WTC11 (cell line): ENCODE measurements at regions not wholly inside any gene's neighbourhood (a gene's known extent, or its start where the extent isn't known, plus 50 kb on each side); places are given as distances from the start of the nearest gene placed in this dataset.
A peak's percentile ranks its signal among the peaks of the same experiment; 100 is the strongest.

Experiments used
- ATAC-seq: fragments of 200-7000 bp; cut with Tn5 transposase; 2 replicates; pipeline ENCODE4 v1.10.0; 2021; ENCODE audit warnings: mild to moderate bottlenecking, moderate library complexity
- CTCF ChIA-PET: fragments of 300-600 bp; sonication (Branson Sonifier 250); formaldehyde crosslinking; loops from one replicate; lab custom pipeline; 2021; ENCODE audit warnings: antibody characterized with exemption; lab: Charles Lee
- POLR2A ChIA-PET: fragments of 350-600 bp; sonication (Branson Sonifier 250); formaldehyde crosslinking; loops from one replicate; lab custom pipeline; 2021; ENCODE audit warnings: antibody characterized with exemption; lab: Charles Lee
- DNase-seq: peaks from one replicate; pipeline ENCODE4 v3.0.0; 2021; ENCODE audit warnings: low spot score
- H3K27ac Mint-ChIP-seq: 2 replicates; pipeline ENCODE4 v1.8.0; 2021; ENCODE audit warnings: mixed read lengths
- H3K27me3 Mint-ChIP-seq: 2 replicates; pipeline ENCODE4 v1.8.0; 2021; ENCODE audit warnings: low read depth, mild to moderate bottlenecking, moderate library complexity, mixed read lengths
- H3K36me3 Mint-ChIP-seq: 2 replicates; pipeline ENCODE4 v1.8.0; 2021; ENCODE audit warnings: mixed read lengths
- H3K4me1 Mint-ChIP-seq: 2 replicates; pipeline ENCODE4 v1.8.0; 2022; ENCODE audit warnings: mixed read lengths
- H3K4me3 Mint-ChIP-seq: 2 replicates; pipeline ENCODE4 v1.8.0; 2021; ENCODE audit warnings: mild to moderate bottlenecking, moderate library complexity, mixed read lengths
- H3K9me3 Mint-ChIP-seq: 2 replicates; pipeline ENCODE4 v1.8.0; 2021; ENCODE audit warnings: mixed read lengths
- ARID4B ChIP-seq: sonication (generic); formaldehyde crosslinking; IDR thresholded peaks from 2 replicates; pipeline ENCODE4 v1.8.0; 2023; ENCODE audit warnings: missing genetic modification reagents, mild to moderate bottlenecking, borderline replicate concordance
- ATF3 ChIP-seq: sonication (generic); formaldehyde crosslinking; conservative IDR thresholded peaks from 2 replicates; pipeline ENCODE4 v1.8.1; 2022; ENCODE audit warnings: mild to moderate bottlenecking, missing genetic modification reagents
- E2F4 ChIP-seq: sonication (generic); formaldehyde crosslinking; IDR thresholded peaks from 2 replicates; pipeline ENCODE4 v1.8.1; 2022; ENCODE audit warnings: low read depth, mild to moderate bottlenecking, moderate library complexity, missing genetic modification reagents, borderline replicate concordance
- EMX1 ChIP-seq: fragments of 250-450 bp; sonication (Bioruptor Pico); IDR thresholded peaks from 2 replicates; pipeline ENCODE4 v1.8.0; 2021; ENCODE audit warnings: mild to moderate bottlenecking
- HMGA2 ChIP-seq: fragments of 250-450 bp; sonication (Bioruptor Pico); IDR thresholded peaks from 2 replicates; pipeline ENCODE4 v1.4.0; 2021; ENCODE audit warnings: mild to moderate bottlenecking, moderate library complexity
- MLX ChIP-seq: sonication (generic); formaldehyde crosslinking; IDR thresholded peaks from 2 replicates; pipeline ENCODE4 v1.8.1; 2023; ENCODE audit warnings: mild to moderate bottlenecking, missing genetic modification reagents, moderate library complexity
- NFATC4 ChIP-seq: fragments of 250-450 bp; sonication (Bioruptor Pico); IDR thresholded peaks from 2 replicates; pipeline ENCODE4 v1.9.0; 2021; ENCODE audit warnings: mild to moderate bottlenecking
- NFE2L1 ChIP-seq: sonication (generic); formaldehyde crosslinking; IDR thresholded peaks from 2 replicates; pipeline ENCODE4 v1.8.1; 2023; ENCODE audit warnings: missing genetic modification reagents
- NR1H2 ChIP-seq: sonication (generic); formaldehyde crosslinking; IDR thresholded peaks from 2 replicates; pipeline ENCODE4 v1.9.0; 2021; ENCODE audit warnings: mild to moderate bottlenecking, moderate library complexity, missing genetic modification reagents
- NR2C2 ChIP-seq: sonication (generic); formaldehyde crosslinking; IDR thresholded peaks from 2 replicates; pipeline ENCODE4 v1.8.0; 2022; ENCODE audit warnings: mild to moderate bottlenecking, missing genetic modification reagents
- NR3C1 ChIP-seq: sonication (generic); formaldehyde crosslinking; conservative IDR thresholded peaks from 2 replicates; pipeline ENCODE4 v1.8.1; 2023; ENCODE audit warnings: low read depth, mild to moderate bottlenecking, missing genetic modification reagents
- PRRX2 ChIP-seq: fragments of 250-450 bp; sonication (Bioruptor Pico); IDR thresholded peaks from 2 replicates; pipeline ENCODE4 v1.8.0; 2021; ENCODE audit warnings: mild to moderate bottlenecking
- USF2 ChIP-seq: sonication (generic); formaldehyde crosslinking; IDR thresholded peaks from 2 replicates; pipeline ENCODE4 v1.8.1; 2023; ENCODE audit warnings: mild to moderate bottlenecking, missing genetic modification reagents, moderate library complexity
- ZBTB21 ChIP-seq: sonication (generic); formaldehyde crosslinking; IDR thresholded peaks from 2 replicates; pipeline ENCODE4 v1.8.1; 2023; ENCODE audit warnings: mild to moderate bottlenecking, missing genetic modification reagents, borderline replicate concordance
- ZMAT4 ChIP-seq: fragments of 250-450 bp; sonication (Bioruptor Pico); IDR thresholded peaks from 2 replicates; pipeline ENCODE4 v1.9.0; 2021; ENCODE audit warnings: mild to moderate bottlenecking
- ZNF121 ChIP-seq: sonication (generic); formaldehyde crosslinking; IDR thresholded peaks from 2 replicates; pipeline ENCODE4 v1.8.0; 2023; ENCODE audit warnings: missing genetic modification reagents
- ZNF232 ChIP-seq: sonication (generic); formaldehyde crosslinking; IDR thresholded peaks from 2 replicates; pipeline ENCODE4 v1.8.0; 2022; ENCODE audit warnings: mild to moderate bottlenecking, missing genetic modification reagents
- ZNF281 ChIP-seq: sonication (generic); formaldehyde crosslinking; IDR thresholded peaks from 2 replicates; pipeline ENCODE4 v1.8.0; 2023; ENCODE audit warnings: mild to moderate bottlenecking, missing genetic modification reagents

GRCh38 chr2:104468846-104469245 lies 385.1 kb upstream of the POU3F3 start:
- H3K27ac Mint-ChIP-seq: no peak overlapping the region
- peaks cover 4% of the 10 kb centered on the region; the same call in 1 of the 2 replicates for H3K27me3 Mint-ChIP-seq
- ChIA-PET POLR2A (no interaction called here), CTCF (interaction anchor here (0.6 to 1.1 kb wide), 2 partner anchors 53 to 354 kb away, joined by 3 read pairs; no protein-coding TSS in a partner anchor)
- DNase-seq: no peak
- no peaks in the 10 kb centered on the region for H3K9me3 Mint-ChIP-seq
- no peak for ATAC-seq
- peaks cover 50% of the 10 kb centered on the region for H3K4me1 Mint-ChIP-seq
- H3K36me3 Mint-ChIP-seq: no peaks in the 10 kb centered on the region
- TF ChIP-seq ZNF121 (no peak), ZNF281 (no peak), MLX (no peak), NR2C2 (no peak), ARID4B (CRISPR knock-in tag) (no peak), ZBTB21 (CRISPR knock-in tag) (no peak), ATF3 (CRISPR knock-in tag) (no peak)
- no peak overlapping the region for H3K4me3 Mint-ChIP-seq

- Mint-ChIP-seq H3K36me3 (no peaks in the 10 kb centered on the region), H3K9me3 (no peaks in the 10 kb centered on the region), H3K27me3 (peaks cover 4% of the 10 kb centered on the region; the same call in 1 of the 2 replicates), H3K27ac (peak overlapping the region; percentile 93), H3K4me1 (peaks cover 62% of the 10 kb centered on the region), H3K4me3 (peak overlapping the region; percentile 6; the same call in 1 of the 2 replicates)
- ChIA-PET POLR2A (interaction anchor here (0.6 kb wide), 1 partner anchor 378 kb away, joined by 4 read pairs; no protein-coding TSS in a partner anchor), CTCF (interaction anchor here (1.0 to 1.1 kb wide), 2 partner anchors 12 to 49 kb away, joined by 3 read pairs; no protein-coding TSS in a partner anchor)
- DNase-seq: no peak
- TF ChIP-seq NR1H2 (no peak), ZMAT4 (CRISPR knock-in tag) (no peak), NFE2L1 (no peak), NFATC4 (no peak), E2F4 (CRISPR knock-in tag) (no peak)
- ATAC-seq: peak; percentile 85
These were observed 381.8 kb upstream of the POU3F3 start for GRCh38 chr2:104472076-104472475.

GRCh38 chr2:104473546-104473945 lies 380.4 kb upstream of the POU3F3 start:
- H3K27ac Mint-ChIP-seq: no peak overlapping the region
- peaks cover 4% of the 10 kb centered on the region; the same call in 1 of the 2 replicates for H3K27me3 Mint-ChIP-seq
- no peaks in the 10 kb centered on the region for H3K9me3 Mint-ChIP-seq
- no peak for DNase-seq
- H3K36me3 Mint-ChIP-seq: no peaks in the 10 kb centered on the region
- CTCF ChIA-PET: no interaction called here
- TF ChIP-seq USF2: no peak
- TF ChIP-seq PRRX2 (CRISPR knock-in tag): no peak
- TF ChIP-seq EMX1: no peak
- TF ChIP-seq E2F4 (CRISPR knock-in tag): no peak
- TF ChIP-seq HMGA2 (CRISPR knock-in tag): no peak
- no peak for TF ChIP-seq ZNF232
- no peak for TF ChIP-seq NR3C1
- TF ChIP-seq, all 79 proteins: peak for 0
- POLR2A ChIA-PET: no interaction called here
- no peak overlapping the region for H3K4me3 Mint-ChIP-seq
- peaks cover 61% of the 10 kb centered on the region for H3K4me1 Mint-ChIP-seq
- no peak for ATAC-seq
